Dermis microvascular lymphatic vessel endothelial cell (primary cell): ENCODE measurements at regions not wholly inside any gene's neighbourhood (a gene's known extent, or its start where the extent isn't known, plus 50 kb on each side); places are given as distances from the start of the nearest gene placed in this dataset.

Source experiments
- DNase-seq, 2 donors: peaks; one replicate each; pipeline versions ENCODE4 v3.0.0 to v3.0.0-alpha.2; 2010; ENCODE audit warnings: low read depth in 2 of 2

DNA sequence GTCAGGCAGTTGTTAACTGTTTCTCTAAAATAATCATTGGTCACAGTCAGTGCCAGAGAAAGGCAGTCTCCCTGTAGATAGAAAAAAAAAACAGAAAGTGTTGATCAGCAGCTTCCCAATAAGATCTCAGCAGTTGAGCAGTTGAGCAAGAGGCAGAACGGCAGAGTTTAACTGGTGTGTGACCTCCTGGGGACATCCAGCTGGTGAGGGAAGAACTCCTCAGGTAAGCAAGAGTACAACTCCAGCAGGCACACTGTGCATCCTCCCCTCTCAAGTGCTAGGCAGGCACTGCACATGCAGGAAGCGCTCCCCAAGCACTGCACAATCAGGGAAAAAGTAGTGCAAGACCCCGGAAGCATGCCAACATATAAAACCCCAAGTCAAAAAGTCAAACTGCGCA, 1287.2 kb downstream of the NSUN3 start:
- no peak for DNase-seq

DNA sequence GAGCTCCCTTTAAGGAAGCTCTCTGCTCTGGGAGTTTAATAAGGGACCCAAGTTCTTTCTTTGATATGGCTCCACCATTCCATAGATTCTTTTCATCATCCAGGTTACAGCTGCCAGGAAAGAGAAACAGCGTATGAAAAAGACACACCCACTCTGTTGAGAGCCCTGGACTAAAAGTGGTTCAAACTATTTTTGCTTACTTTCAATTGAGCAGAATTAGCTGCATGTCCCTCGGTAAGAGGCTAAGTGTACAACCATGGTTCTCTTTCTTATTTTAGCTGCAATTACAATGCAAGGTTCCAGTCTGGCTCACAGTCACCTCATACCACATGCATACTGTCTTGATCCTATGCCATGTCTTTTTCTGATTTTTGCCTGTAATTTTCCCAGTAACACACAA, 1288.3 kb downstream of the NSUN3 start:
- no peak for DNase-seq

DNA sequence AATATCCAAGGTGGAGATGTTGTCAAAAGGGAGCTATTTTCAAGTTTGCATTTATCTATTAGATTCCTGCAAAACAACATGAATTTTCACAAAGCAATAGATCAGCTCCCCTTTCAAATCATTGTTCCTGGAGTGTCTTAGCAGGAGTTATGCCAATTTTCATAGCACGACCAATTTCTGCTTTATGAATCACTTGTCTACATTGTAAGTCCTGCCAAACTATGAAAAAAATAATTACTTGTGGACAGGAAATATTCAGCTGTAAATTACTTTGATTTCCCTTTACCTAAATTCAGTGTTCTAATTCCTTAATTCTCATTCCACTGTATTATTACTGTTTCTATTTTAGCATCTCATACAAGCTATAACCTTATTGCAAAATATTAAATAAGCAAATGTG, 1289.6 kb downstream of the NSUN3 start:
- DNase-seq, result no peak

DNA sequence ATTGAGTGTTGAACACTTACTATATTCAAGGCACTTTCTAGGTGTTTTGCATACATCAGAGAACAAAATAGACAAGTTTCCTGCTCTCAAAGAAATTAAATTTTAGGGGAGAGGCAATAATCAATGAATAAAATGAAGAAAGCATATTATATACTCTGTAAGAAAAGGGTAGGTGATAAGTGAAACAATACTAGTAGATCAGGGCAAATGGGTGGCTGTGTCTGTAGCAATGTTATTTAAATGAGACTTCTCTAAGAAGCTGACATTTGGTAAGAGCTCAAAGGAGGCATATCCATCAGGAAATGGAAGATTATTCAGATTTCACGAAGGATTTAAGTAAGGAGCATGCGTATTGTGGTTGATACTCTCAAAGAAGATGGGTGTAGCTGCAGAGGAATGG, 1291.6 kb downstream of the NSUN3 start:
- DNase-seq, result no peak

- DNase-seq, result no peak
Observed at GRCh38 chr3:95356764-95357501, 1294.1 kb downstream of the NSUN3 start.

GRCh38 chr3:95387242-95388021, 1324.6 kb downstream of the NSUN3 start:
- no peak for DNase-seq

DNA sequence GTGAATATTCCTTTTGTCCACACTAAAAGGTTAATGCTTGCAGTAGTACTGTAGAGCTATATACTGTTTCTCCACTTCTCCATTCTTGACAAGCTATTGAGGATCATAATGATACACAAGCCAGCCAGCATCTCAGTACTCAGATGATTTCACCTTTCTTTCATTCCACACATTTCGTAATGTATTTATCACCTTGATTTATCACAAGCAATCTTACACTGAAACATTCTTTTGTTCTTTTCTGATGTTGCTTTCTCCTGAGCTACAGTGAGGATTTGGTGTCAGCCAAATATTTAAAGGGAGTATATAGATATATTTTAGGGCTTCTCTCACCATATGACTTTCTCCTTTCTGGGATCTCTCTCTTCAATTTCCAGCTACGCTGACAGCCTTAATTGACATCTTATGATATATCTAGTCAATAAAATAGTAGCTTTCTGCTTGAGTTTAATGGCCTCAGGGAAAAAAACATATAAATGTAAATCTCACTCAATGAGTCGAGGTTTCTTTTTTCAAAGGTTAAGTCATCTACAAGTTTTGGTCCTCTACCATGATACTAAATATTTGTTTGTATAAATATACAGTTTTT, 1327.0 kb downstream of the NSUN3 start:
- no peak for DNase-seq

DNA sequence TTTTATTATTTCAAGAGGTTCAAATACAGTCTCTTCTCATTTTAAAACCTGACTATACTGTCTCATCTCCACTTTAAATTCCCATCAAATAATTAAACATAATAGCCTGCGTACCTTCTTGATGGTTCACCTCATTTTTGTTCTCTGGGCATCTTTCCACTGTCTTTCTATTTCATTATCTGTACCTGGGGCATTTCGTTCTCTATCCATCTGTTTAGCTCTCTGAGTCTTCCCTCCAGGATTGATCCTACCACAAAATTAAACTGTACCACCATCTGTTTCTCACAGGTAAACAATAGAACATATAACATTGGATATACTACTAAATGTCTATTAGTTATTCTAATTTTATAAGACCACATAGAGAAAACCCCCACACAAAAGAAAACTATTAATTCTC, 1331.4 kb downstream of the NSUN3 start:
- DNase-seq, result no peak

GRCh38 chr3:95399585-95399984, 1336.7 kb downstream of the NSUN3 start:
- no peak for DNase-seq

DNA sequence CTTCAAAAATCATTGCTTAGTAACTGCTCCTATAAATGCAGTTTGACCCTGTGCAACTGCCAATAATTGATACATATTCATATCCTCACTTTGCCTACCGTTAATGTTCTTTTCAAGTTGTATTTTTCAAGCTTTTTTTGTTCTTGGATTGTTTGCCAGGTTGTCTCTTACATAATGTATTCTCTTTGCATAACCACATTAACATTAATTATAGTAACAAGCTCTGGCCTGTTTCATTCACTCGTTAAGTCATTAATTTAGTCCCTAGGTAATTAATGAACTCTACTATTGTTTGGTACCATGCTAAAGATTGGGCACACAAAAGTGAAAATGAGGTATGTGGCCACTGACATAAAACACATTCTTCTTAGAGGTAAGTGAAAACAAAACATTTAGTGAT, 1338.8 kb downstream of the NSUN3 start:
- no peak for DNase-seq

DNA sequence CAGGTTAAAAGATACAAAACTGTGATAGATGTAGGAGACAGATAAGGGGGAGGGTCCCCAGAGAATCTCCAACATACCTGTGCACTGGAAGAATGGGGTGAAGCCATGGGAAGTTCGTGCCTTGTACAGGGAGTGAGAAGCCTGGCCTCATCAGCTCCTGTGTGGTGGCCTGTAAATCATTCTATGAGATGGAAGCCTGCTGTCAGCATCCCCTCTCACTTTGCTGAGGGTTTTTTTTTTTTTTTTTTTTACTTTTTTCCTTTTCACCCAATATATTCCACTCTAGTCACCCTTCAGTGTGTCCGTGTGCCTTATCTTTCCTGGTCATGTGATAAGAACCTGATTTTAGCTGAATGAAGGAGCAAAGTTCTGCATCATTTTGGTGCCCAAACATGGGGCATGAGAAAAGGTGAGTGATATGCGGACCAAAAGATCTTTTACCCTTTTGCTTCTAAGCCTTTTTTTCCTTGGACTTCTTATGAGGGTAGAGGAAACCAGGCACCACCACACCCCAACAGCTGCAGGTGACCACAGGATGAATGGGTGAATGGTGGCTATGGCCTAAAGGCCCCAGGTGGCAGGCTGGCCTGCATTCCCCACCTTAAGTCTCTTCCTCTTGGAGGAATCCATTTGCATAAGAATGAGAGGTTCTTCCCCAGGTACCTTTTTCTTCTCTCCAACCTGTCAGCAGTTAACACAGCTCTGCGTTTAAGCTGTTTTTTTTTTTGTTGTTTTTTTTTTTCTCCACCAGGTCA, 1345.0 kb downstream of the NSUN3 start:
- DNase-seq, result no peak

- DNase-seq, result no peak
Observed at GRCh38 chr3:95408464-95408862, 1345.6 kb downstream of the NSUN3 start.

DNA sequence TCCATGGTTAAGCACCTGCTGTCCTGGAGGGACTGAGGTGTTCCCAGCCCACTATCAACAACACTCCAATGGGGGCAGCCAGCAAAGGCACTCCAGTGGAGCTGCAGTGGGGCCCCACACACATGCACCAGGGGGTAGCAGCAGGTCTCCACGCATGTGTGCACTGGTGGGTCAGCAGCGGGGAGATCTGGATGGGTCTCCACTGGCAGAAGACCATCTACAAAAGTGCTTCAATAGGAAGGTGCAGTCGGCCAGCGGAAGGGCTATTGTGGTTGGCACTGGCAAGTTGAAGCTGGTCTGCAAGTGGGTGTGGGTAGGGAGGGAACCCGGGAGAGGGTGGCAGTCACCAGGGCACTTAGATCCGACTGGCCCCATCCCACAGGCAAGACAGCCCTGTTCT, 1355.4 kb downstream of the NSUN3 start:
- DNase-seq, result no peak

GRCh38 chr3:95424279-95424678, 1361.4 kb downstream of the NSUN3 start:
- no peak for DNase-seq

GRCh38 chr3:95434491-95434890, 1371.6 kb downstream of the NSUN3 start:
- DNase-seq, result no peak

DNA sequence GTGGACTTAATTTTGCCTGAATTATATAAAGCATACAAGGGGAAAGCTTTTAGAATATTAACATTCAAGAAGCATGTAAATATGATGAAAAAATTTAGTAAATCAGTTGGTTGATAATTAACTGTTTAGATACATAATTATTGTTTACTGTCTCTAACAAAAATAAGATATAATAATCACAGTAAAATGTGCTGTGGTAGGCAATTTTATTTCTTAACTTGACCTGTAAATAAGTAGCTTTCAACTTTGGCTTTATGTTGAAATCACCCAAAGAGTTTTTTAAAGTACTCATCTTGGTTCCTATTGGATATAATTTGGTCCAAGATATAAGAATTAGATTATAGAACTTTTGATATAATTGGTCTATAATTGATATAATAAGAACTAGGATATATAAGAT, 1374.5 kb downstream of the NSUN3 start:
- DNase-seq, result no peak

- no peak for DNase-seq
Observed at GRCh38 chr3:95438274-95438673, 1375.4 kb downstream of the NSUN3 start.

GRCh38 chr3:95442766-95443165, 1371.6 kb upstream of the EPHA6 start:
- DNase-seq, result no peak

- no peak for DNase-seq
Observed at GRCh38 chr3:95449841-95450240, 1364.6 kb upstream of the EPHA6 start.

- no peak for DNase-seq
Observed at GRCh38 chr3:95453242-95453641, 1361.2 kb upstream of the EPHA6 start.

DNA sequence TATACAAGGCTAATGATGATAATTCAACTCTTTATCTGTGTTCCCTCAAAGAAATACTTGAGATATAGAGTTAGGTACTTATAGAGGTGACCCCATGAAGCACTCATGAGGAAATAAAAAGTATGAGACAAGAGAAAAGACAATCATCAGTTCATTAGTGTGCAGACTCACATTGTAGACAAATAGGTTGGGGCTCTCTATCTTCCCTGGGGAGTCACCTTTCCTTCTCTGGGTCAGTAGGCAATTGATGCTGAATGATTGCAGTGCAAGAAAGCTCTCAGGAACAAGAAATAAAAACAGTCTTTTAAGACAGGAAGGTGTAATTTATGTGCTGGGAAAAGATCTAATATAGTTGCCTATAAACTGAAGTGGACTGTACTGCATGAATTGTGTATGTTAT, 1357.6 kb upstream of the EPHA6 start:
- DNase-seq, result no peak

DNA sequence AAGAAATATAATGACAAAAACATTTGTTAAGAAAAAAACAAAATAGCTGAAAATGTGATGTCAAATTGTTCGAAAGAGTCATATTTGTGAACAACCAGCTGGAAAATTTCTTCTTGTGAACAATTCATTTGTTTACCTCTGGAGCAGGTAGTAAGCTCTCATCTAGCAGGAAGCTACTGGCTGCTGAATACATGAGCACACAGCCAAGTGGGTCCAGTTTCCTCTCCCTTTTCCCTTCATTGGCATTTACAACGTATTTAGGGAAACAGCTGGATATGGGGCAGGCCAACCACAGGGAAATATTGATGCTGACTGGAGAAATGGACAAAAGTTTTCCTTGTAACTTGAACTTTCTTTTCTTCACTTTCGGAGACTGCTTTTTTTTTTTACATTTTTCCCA, 1354.7 kb upstream of the EPHA6 start:
- no peak for DNase-seq
